Muscle layer of colon (tissue), 2 donors: ENCODE measurements at regions not wholly inside any gene's neighbourhood (a gene's known extent, or its start where the extent isn't known, plus 50 kb on each side); places are given as distances from the start of the nearest gene placed in this dataset.

Experiments
- H3K27ac ChIP-seq: one replicate; pipeline ENCODE4 v1.7.0; 2013; ENCODE audit warnings: low read depth, mild to moderate bottlenecking, low read length, moderate library complexity
- H3K27me3 ChIP-seq, 2 donors: one replicate each; pipeline ENCODE4 v1.7.0; 2013; ENCODE audit warnings: low read length in 2 of 2, mild to moderate bottlenecking in 2 of 2; ENCODE audit not compliant: insufficient read depth in 2 of 2, control insufficient read depth in 1 of 2
- H3K36me3 ChIP-seq: one replicate; pipeline ENCODE4 v1.7.0; 2013; ENCODE audit warnings: mild to moderate bottlenecking, low read length; ENCODE audit not compliant: insufficient read depth
- H3K4me1 ChIP-seq: one replicate; pipeline ENCODE4 v1.7.0; 2013; ENCODE audit warnings: mild to moderate bottlenecking, low read length; ENCODE audit not compliant: insufficient read depth
- H3K4me3 ChIP-seq, 2 donors: one replicate each; pipeline ENCODE4 v1.7.0; 2013; ENCODE audit warnings: low read length in 2 of 2, low read depth in 1 of 2, mild to moderate bottlenecking in 1 of 2, moderate library complexity in 1 of 2
- H3K9ac ChIP-seq: one replicate; pipeline ENCODE4 v1.7.0; 2013; ENCODE audit warnings: low read length
- H3K9me3 ChIP-seq: one replicate; pipeline ENCODE4 v1.7.0; 2013; ENCODE audit warnings: mild to moderate bottlenecking, low read length
- donor health status: abdominal sarcoma.
- donor health status: Adenocarcinoma of cecum.

GRCh38 chr1:117788014-117788413 lies 141.4 kb downstream of the GDAP2 start:
- H3K27me3 ChIP-seq: no peaks in the 10 kb centered on the region
- H3K27ac ChIP-seq: no peak overlapping the region
- H3K4me3 ChIP-seq: no peak overlapping the region
- no peak overlapping the region for H3K9ac ChIP-seq
- no peaks in the 10 kb centered on the region for H3K4me1 ChIP-seq
- H3K9me3 ChIP-seq: no peaks in the 10 kb centered on the region
- H3K36me3 ChIP-seq: no peaks in the 10 kb centered on the region

DNA sequence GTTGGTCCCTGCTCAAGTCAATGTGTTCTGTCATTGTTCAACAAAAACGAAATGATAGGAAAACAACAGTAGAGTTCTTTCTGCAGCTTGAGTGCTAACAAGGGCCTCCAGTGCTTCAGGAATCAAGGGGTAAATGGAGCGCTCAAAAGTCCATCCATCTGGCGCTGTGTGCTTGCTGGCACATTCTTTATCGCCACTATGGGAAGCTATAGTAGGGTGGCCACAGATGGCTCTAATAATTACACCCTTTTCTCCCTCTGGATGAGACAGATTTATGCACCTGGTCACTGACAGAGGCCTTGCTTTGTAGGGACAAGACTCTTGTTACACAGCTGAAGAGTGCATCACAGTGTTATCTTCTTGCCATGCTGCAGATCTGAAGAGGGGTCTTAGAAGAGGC lies 136.0 kb downstream of the GDAP2 start:
- H3K36me3 ChIP-seq: no peaks in the 10 kb centered on the region
- H3K4me1 ChIP-seq: no peaks in the 10 kb centered on the region
- H3K9me3 ChIP-seq: no peaks in the 10 kb centered on the region
- no peak overlapping the region for H3K9ac ChIP-seq
- H3K27ac ChIP-seq: no peak overlapping the region
- no peaks in the 10 kb centered on the region for H3K27me3 ChIP-seq
- H3K4me3 ChIP-seq: no peak overlapping the region

- Histone ChIP-seq H3K9me3 (no peaks in the 10 kb centered on the region), H3K9ac (no peak overlapping the region), H3K27ac (no peak overlapping the region), H3K36me3 (no peaks in the 10 kb centered on the region), H3K4me3 (no peak overlapping the region), H3K4me1 (no peaks in the 10 kb centered on the region), H3K27me3 (no peaks in the 10 kb centered on the region)
These were observed 135.3 kb downstream of the GDAP2 start for GRCh38 chr1:117794073-117794472.

DNA sequence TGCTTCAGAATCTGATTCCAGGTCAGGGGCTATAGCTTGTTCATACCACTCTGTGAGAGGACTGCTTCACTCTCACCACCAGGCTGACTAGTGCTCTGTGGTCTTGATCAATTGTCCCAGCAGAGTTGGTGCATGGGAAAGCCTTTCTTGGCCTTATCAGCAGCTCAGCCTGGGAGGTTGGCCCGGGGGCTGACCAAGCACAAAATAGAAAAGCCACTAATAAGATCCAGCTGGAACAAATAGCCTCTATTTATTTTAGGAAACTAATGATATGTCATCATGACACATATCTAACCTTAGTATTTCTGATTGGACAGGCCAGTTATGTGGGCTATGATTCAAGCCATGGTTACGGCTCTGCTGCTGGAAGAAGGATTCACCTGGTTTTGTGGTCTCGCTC lies 134.2 kb downstream of the GDAP2 start:
- Histone ChIP-seq H3K9ac (no peak overlapping the region), H3K27ac (no peak overlapping the region), H3K4me3 (no peak overlapping the region)

GRCh38 chr1:117795792-117796191 lies 133.6 kb downstream of the GDAP2 start:
- no peaks in the 10 kb centered on the region for H3K27me3 ChIP-seq
- H3K4me3 ChIP-seq: no peak overlapping the region
- no peak overlapping the region for H3K27ac ChIP-seq
- no peaks in the 10 kb centered on the region for H3K4me1 ChIP-seq
- no peak overlapping the region for H3K9ac ChIP-seq
- H3K36me3 ChIP-seq: no peaks in the 10 kb centered on the region
- H3K9me3 ChIP-seq: no peaks in the 10 kb centered on the region

More for the DNA sequence above, 134.2 kb downstream of the GDAP2 start:
- Histone ChIP-seq H3K36me3 (no peaks in the 10 kb centered on the region), H3K4me1 (no peaks in the 10 kb centered on the region), H3K9me3 (no peaks in the 10 kb centered on the region), H3K27me3 (no peaks in the 10 kb centered on the region)

DNA sequence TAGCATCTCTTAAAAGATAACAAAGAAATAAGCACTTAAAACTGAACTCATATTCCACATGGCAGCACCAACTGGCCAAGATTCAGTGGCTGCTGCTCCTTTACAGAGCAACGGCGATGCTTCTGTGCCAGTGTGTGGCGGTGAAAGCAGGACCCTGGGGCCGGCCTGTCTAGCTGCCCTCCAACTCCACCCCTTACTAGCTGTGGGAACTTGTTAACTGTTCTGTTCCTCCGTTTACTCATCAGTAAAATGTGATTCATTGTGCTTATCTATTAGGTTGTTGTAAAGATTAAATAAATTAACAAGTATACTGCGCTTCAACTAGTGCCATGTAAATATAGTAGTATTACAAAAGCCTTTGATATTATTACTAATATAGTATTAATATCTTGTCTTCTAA lies 133.2 kb downstream of the GDAP2 start:
- H3K4me1 ChIP-seq: no peaks in the 10 kb centered on the region
- no peak overlapping the region for H3K27ac ChIP-seq
- H3K4me3 ChIP-seq: no peak overlapping the region
- H3K9me3 ChIP-seq: no peaks in the 10 kb centered on the region
- H3K27me3 ChIP-seq: no peaks in the 10 kb centered on the region
- no peak overlapping the region for H3K9ac ChIP-seq
- no peaks in the 10 kb centered on the region for H3K36me3 ChIP-seq

DNA sequence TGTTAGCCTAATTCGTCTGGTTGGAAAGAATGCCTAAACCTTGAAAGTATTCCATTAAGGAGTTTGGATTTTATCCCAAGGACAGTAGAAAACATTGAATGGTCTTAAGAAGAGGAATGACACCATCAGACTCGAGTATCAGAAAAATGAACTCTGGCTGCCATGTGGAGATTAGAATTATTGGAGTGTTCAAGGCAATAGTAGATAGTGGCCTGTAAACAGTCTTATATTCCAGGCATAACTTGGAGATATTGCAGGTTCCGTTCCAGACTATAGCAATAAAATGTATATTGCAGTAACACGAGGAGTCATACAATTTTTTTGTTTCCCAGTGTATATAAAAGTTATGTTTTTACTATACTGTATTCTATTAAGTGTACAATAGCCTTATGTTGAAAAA lies 130.9 kb downstream of the GDAP2 start:
- Histone ChIP-seq H3K27me3 (no peaks in the 10 kb centered on the region), H3K36me3 (no peaks in the 10 kb centered on the region), H3K9me3 (no peaks in the 10 kb centered on the region), H3K27ac (no peak overlapping the region), H3K9ac (no peak overlapping the region), H3K4me1 (peaks cover 6% of the 10 kb centered on the region), H3K4me3 (no peak overlapping the region)

DNA sequence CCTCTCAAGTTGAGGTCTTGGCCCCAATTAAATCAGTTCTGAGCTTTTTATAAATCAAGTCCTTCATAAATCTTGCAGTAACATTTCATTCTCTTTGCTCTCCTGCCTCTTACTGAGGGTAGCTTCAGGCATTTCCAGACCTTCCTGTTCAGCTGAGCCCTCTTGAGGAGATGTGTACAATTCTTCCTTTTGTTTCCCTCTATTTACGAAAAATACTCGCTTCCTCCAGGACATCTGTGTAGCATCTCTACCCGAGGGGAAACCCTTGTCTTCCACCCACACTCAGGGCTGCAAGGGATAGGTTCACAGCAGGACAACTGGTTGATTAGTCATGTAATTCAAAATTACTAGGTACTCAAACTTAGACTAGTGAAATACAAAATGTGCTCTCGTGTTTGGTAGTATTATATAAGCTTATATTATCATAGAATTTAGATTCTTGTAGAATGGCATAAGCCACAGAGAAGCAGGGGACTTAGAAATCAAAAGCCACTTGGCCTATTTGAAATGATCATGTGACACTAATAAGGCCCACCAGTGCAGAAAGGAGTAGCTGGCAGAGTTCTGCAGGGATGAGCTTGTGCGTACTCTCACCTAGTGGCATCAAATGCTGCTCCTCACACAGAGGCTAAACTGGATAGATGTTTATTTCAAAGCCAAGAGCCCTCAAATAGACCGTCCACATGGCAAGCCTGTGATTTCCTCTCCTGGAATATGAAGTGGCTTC lies 126.7 kb downstream of the GDAP2 start:
- no peaks in the 10 kb centered on the region for H3K9me3 ChIP-seq
- no peaks in the 10 kb centered on the region for H3K36me3 ChIP-seq
- H3K4me3 ChIP-seq: no peak overlapping the region
- H3K4me1 ChIP-seq: peaks cover 6% of the 10 kb centered on the region
- H3K9ac ChIP-seq: no peak overlapping the region
- H3K27ac ChIP-seq: no peak overlapping the region
- H3K27me3 ChIP-seq: no peaks in the 10 kb centered on the region

- no peaks in the 10 kb centered on the region for H3K9me3 ChIP-seq
- peaks cover 6% of the 10 kb centered on the region for H3K4me1 ChIP-seq
- no peak overlapping the region for H3K4me3 ChIP-seq
- H3K27ac ChIP-seq: no peak overlapping the region
- H3K27me3 ChIP-seq: no peaks in the 10 kb centered on the region
- no peak overlapping the region for H3K9ac ChIP-seq
- H3K36me3 ChIP-seq: no peaks in the 10 kb centered on the region
These were observed 126.1 kb downstream of the GDAP2 start for GRCh38 chr1:117803318-117803717.

DNA sequence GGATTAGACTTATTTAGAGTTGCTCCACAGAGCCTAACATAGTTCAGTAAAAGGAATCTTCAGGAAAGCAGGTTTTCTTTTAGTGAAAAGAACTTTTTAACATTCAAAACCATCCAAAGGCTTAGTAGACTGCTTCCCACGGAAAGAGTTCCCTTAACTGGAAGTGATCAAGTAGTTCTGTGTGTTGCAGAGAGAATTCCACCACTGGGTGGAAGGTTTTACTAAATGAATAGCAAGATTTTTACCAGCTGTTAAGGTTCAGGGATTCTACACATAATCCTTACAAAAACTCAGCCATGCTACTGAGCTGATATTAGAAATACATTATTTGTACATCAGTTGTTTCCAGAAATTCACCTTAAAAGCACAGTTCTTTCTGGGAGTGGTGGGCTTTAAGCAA lies 119.7 kb downstream of the GDAP2 start:
- Histone ChIP-seq H3K4me1 (peaks cover 21% of the 10 kb centered on the region), H3K9me3 (no peaks in the 10 kb centered on the region), H3K9ac (no peak overlapping the region), H3K4me3 (no peak overlapping the region), H3K27me3 (no peaks in the 10 kb centered on the region), H3K36me3 (no peaks in the 10 kb centered on the region), H3K27ac (no peak overlapping the region)

GRCh38 chr1:117810553-117810952 lies 118.9 kb downstream of the GDAP2 start:
- no peaks in the 10 kb centered on the region for H3K9me3 ChIP-seq
- no peaks in the 10 kb centered on the region for H3K27me3 ChIP-seq
- peaks cover 29% of the 10 kb centered on the region for H3K4me1 ChIP-seq
- H3K36me3 ChIP-seq: no peaks in the 10 kb centered on the region
- no peak overlapping the region for H3K9ac ChIP-seq
- H3K4me3 ChIP-seq: no peak overlapping the region
- no peak overlapping the region for H3K27ac ChIP-seq

- H3K36me3 ChIP-seq: no peaks in the 10 kb centered on the region
- peaks cover 33% of the 10 kb centered on the region for H3K4me1 ChIP-seq
- H3K9me3 ChIP-seq: no peaks in the 10 kb centered on the region
- H3K27ac ChIP-seq: no peak overlapping the region
- H3K27me3 ChIP-seq: no peaks in the 10 kb centered on the region
- H3K9ac ChIP-seq: no peak overlapping the region
- no peak overlapping the region for H3K4me3 ChIP-seq
These were observed 116.4 kb downstream of the GDAP2 start for GRCh38 chr1:117812869-117813511.
